GM12878 (cell line): ENCODE measurements at regions not wholly inside any gene's neighbourhood (a gene's known extent, or its start where the extent isn't known, plus 50 kb on each side); places are given as distances from the start of the nearest gene placed in this dataset.

Experiments used
- ATF2 ChIP-seq: IDR thresholded peaks from 2 replicates; pipeline ENCODE4 v1.6.1; 2012; ENCODE audit warnings: low read length, inconsistent platforms
- CHD4 ChIP-seq: fragments of 200-600 bp; sonication (generic); IDR thresholded peaks from 2 replicates; pipeline ENCODE4 v1.6.1; 2016; ENCODE audit warnings: mild to moderate bottlenecking
- CTCF ChIP-seq, 3 experiments: IDR thresholded peaks in 2 of 3; conservative IDR thresholded peaks in 1 of 3; 2 replicates each; pipeline ENCODE4 v1.5.1; 2011; ENCODE audit warnings: low read depth in 3 of 3, low read length in 3 of 3, mild to moderate bottlenecking in 3 of 3, control low read depth in 2 of 3, moderate library complexity in 2 of 3, inconsistent platforms in 1 of 3, mixed read lengths in 1 of 3; ENCODE audit not compliant: control insufficient read depth in 2 of 3, insufficient read depth in 1 of 3; ENCODE audit errors: extremely low read depth in 1 of 3
- EED ChIP-seq: sonication (generic); IDR thresholded peaks from 2 replicates; pipeline ENCODE4 v1.6.1; 2016; ENCODE audit warnings: antibody characterized with exemption, low read depth
- FOXK2 ChIP-seq: fragments of 450-650 bp; IDR thresholded peaks from 2 replicates; pipeline ENCODE4 v1.6.1; 2017; ENCODE audit warnings: mild to moderate bottlenecking, moderate library complexity
- HDAC2 ChIP-seq: fragments of 200-600 bp; sonication (generic); IDR thresholded peaks from 2 replicates; pipeline ENCODE4 v1.6.1; 2017
- JUND ChIP-seq: IDR thresholded peaks from 2 replicates; pipeline ENCODE4 v1.6.1; 2012; ENCODE audit warnings: low read depth, mild to moderate bottlenecking, low read length, improper control_type of control experiment, moderate library complexity
- KAT2A ChIP-seq: conservative IDR thresholded peaks from 2 replicates; pipeline ENCODE4 v1.6.1; 2011; ENCODE audit warnings: low read depth, low read length; ENCODE audit not compliant: control insufficient read depth
- MAX ChIP-seq: IDR thresholded peaks from 2 replicates; pipeline ENCODE4 v1.6.1; 2012; ENCODE audit warnings: low read depth, low read length, improper control_type of control experiment
- NBN ChIP-seq: fragments of 450-650 bp; IDR thresholded peaks from 2 replicates; pipeline ENCODE4 v1.6.1; 2016
- PML ChIP-seq: IDR thresholded peaks from 2 replicates; pipeline ENCODE4 v1.6.1; 2012; ENCODE audit warnings: low read length, inconsistent platforms
- POLR2A ChIP-seq: IDR thresholded peaks from 2 replicates; pipeline ENCODE4 v1.6.1; 2011; ENCODE audit warnings: low read depth, mild to moderate bottlenecking, low read length
- REST ChIP-seq: IDR thresholded peaks from 2 replicates; pipeline ENCODE4 v1.6.1; 2012; ENCODE audit warnings: mild to moderate bottlenecking, low read depth, low read length
- SMAD5 ChIP-seq: IDR thresholded peaks from 2 replicates; pipeline ENCODE4 v1.6.1; 2016; ENCODE audit warnings: antibody characterized with exemption, low read depth

GRCh38 chr2:21282515-21282898, 158.7 kb downstream of the TDRD15 start:
- no peak for TF ChIP-seq PML
- no peak for TF ChIP-seq ATF2
- no peak for TF ChIP-seq CTCF (IDR thresholded peaks at IDR 0.05 in 2 of 3, conservative IDR thresholded peaks at IDR 0.05 in 1 of 3; ENCODE audit: control insufficient read depth in 2 of 3, extremely low read depth in 1 of 3, insufficient read depth in 1 of 3, low read depth in 3 of 3, low read length in 3 of 3)
- TF ChIP-seq REST, result no peak
- TF ChIP-seq SMAD5, result no peak
- no peak for TF ChIP-seq JUND
- TF ChIP-seq HDAC2, result no peak
- no peak for TF ChIP-seq KAT2A
- no peak for TF ChIP-seq EED
- no peak for TF ChIP-seq FOXK2
- TF ChIP-seq MAX, result no peak
- TF ChIP-seq CHD4, result no peak
- no peak for TF ChIP-seq POLR2A
- TF ChIP-seq NBN, result no peak
